ENCODE measurements at regions not wholly inside any gene's neighbourhood (a gene's known extent, or its start where the extent isn't known, plus 50 kb on each side); places are given as distances from the start of the nearest gene placed in this dataset.
"Not testable (repeated sequence)": the region's sequence is repeated elsewhere in the genome, so short reads cannot be mapped to it uniquely, and the experiment has no call there.

DNA sequence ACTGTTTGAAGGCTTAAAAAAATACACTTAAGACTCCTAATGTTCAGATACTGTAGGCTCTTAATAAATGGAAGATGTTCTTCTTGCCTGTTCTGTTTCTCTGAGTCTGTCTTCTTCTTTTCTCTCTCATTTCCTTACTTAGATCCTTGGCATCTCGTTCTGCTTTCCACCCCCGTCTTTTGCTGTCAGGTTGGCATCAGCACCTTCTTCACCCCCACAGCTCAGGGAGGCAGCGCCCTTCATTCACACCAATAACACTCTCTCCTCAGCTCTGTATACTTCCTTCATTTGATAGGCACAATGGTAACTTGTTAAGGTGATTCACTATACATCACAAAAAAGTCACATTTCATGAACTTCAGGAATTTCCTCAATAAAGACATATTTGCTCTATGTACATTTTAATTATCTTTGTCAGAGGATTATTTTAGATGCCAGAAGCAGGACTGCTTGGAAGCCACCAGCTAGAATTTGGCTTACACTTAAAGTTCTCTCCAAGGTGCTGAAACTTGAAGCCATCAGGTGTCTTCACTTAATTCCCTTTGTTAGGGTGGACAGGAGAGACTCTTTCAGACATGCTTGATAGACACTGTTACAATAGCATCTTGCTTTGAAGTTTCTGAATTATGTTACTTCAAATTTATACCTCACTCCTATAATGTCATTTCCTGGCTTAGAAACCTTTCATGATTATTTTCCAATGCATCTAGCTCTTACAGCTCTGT is 670.1 kb upstream of the C16orf82 start:
- CTCF ChIA-PET, result no interaction called here
- Histone ChIP-seq H3K27me3 (replicated peaks in 1 of 2; ENCODE audit: control insufficient read depth in 2 of 2, extremely low read depth in 1 of 2, insufficient read depth in 2 of 2, low read length in 1 of 2) (no peaks in the 10 kb centered on the region), H3K27ac (ENCODE audit: low read length) (no peak overlapping the region), H3K9me3 (no peaks in the 10 kb centered on the region), H3K4me1 (ENCODE audit: control insufficient read depth in 1 of 2, extremely low read depth in 1 of 2, insufficient read depth in 2 of 2, low read length in 2 of 2) (no peaks in the 10 kb centered on the region), H3K4me3 (ENCODE audit: control insufficient read depth in 1 of 2, extremely low read depth in 1 of 2, low read length in 1 of 2) (no peak overlapping the region), H3K36me3 (ENCODE audit: control insufficient read depth in 2 of 2, extremely low read depth in 1 of 2, insufficient read depth in 1 of 2, low read length in 1 of 2) (no peaks in the 10 kb centered on the region)
- H3K27me3 Mint-ChIP-seq, result peaks cover 0 to 8% of the 10 kb centered on the region in 2 donors
- no peak overlapping the region for H3K4me3 Mint-ChIP-seq
- DNase-seq, result no peak
- peaks cover 4 to 13% (median 13%) of the 10 kb centered on the region in 3 donors for H3K9me3 Mint-ChIP-seq
- H3K27ac Mint-ChIP-seq, result no peak overlapping the region
- H3K36me3 Mint-ChIP-seq, result no peaks in the 10 kb centered on the region
- no peak for ATAC-seq (replicated peaks in 1 of 4)
- 20% methylated on average over 1 of the region's 3 CpGs for WGBS (ENCODE audit: insufficient coverage)
- POLR2A ChIA-PET, result interaction anchor here in 1 of 2 donors (0.6 kb wide), 1 partner anchor 63 kb away, joined by 3 read pairs; no protein-coding TSS in a partner anchor
- H3K4me1 Mint-ChIP-seq, result no peaks in the 10 kb centered on the region

DNA sequence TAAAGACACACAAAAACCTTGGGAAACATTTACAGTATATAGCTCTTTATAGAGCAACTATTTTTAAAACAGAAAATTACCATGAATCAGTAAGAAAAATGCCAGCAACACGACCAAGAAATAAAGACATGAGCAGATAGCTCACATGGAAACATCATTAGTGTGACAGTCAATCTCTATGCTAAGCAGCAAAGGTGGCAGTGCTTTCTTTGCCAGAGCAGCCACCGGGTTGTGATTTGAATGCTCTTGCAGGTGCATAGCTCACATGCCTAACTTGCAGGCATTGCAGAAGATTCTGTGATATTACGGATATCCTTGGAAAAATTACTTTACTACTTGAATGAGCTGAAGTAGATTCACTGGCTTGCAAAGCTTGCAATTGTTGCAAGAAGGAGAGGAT is 652.9 kb upstream of the C16orf82 start:
- DNase-seq, result no peak
- Histone ChIP-seq H3K27ac (ENCODE audit: low read length) (no peak overlapping the region), H3K36me3 (ENCODE audit: control insufficient read depth in 2 of 2, extremely low read depth in 1 of 2, insufficient read depth in 1 of 2, low read length in 1 of 2) (no peaks in the 10 kb centered on the region), H3K4me3 (ENCODE audit: control insufficient read depth in 1 of 2, extremely low read depth in 1 of 2, low read length in 1 of 2) (no peak overlapping the region), H3K4me1 (ENCODE audit: control insufficient read depth in 1 of 2, extremely low read depth in 1 of 2, insufficient read depth in 2 of 2, low read length in 2 of 2) (no peaks in the 10 kb centered on the region), H3K27me3 (replicated peaks in 1 of 2; ENCODE audit: control insufficient read depth in 2 of 2, extremely low read depth in 1 of 2, insufficient read depth in 2 of 2, low read length in 1 of 2) (peaks cover 0 to 4% of the 10 kb centered on the region in 2 experiments), H3K9me3 (no peaks in the 10 kb centered on the region)
- H3K4me3 Mint-ChIP-seq, result no peak overlapping the region
- no peaks in the 10 kb centered on the region for H3K36me3 Mint-ChIP-seq
- no peak for ATAC-seq (replicated peaks in 1 of 4)
- H3K27me3 Mint-ChIP-seq, result peaks cover 4 to 6% of the 10 kb centered on the region in 2 donors
- 48% methylated on average over 2 of the region's 3 CpGs for WGBS (ENCODE audit: insufficient coverage)
- CTCF ChIA-PET, result no interaction called here
- H3K9me3 Mint-ChIP-seq, result peaks cover 4 to 6% (median 5%) of the 10 kb centered on the region in 3 donors
- no peak overlapping the region for H3K27ac Mint-ChIP-seq
- H3K4me1 Mint-ChIP-seq, result no peaks in the 10 kb centered on the region
- POLR2A ChIA-PET, result no interaction called here

GRCh38 chr16:26419458-26419857 is 647.3 kb upstream of the C16orf82 start:
- POLR2A ChIA-PET; H3K36me3 ChIP-seq (ENCODE audit: control insufficient read depth in 2 of 2, extremely low read depth in 1 of 2, insufficient read depth in 1 of 2, low read length in 1 of 2); ATAC-seq (replicated peaks in 1 of 4); H3K9me3 Mint-ChIP-seq; CTCF ChIA-PET; H3K4me3 Mint-ChIP-seq; H3K27ac ChIP-seq (ENCODE audit: low read length); H3K4me3 ChIP-seq (ENCODE audit: control insufficient read depth in 1 of 2, extremely low read depth in 1 of 2, low read length in 1 of 2); H3K4me1 ChIP-seq (ENCODE audit: control insufficient read depth in 1 of 2, extremely low read depth in 1 of 2, insufficient read depth in 2 of 2, low read length in 2 of 2); H3K36me3 Mint-ChIP-seq; H3K4me1 Mint-ChIP-seq; DNase-seq; H3K9me3 ChIP-seq; H3K27ac Mint-ChIP-seq; H3K27me3 ChIP-seq (replicated peaks in 1 of 2; ENCODE audit: control insufficient read depth in 2 of 2, extremely low read depth in 1 of 2, insufficient read depth in 2 of 2, low read length in 1 of 2): not testable (repeated sequence)
- H3K27me3 Mint-ChIP-seq, result peaks cover 2 to 12% of the 10 kb centered on the region in 2 donors
- WGBS (ENCODE audit: insufficient coverage), result 70% methylated on average over 5 of the region's 8 CpGs

GRCh38 chr16:26430618-26431017 is 636.1 kb upstream of the C16orf82 start:
- Histone ChIP-seq H3K9me3 (no peaks in the 10 kb centered on the region), H3K4me3 (ENCODE audit: control insufficient read depth in 1 of 2, extremely low read depth in 1 of 2, low read length in 1 of 2) (no peak overlapping the region), H3K36me3 (ENCODE audit: control insufficient read depth in 2 of 2, extremely low read depth in 1 of 2, insufficient read depth in 1 of 2, low read length in 1 of 2) (no peaks in the 10 kb centered on the region), H3K27me3 (replicated peaks in 1 of 2; ENCODE audit: control insufficient read depth in 2 of 2, extremely low read depth in 1 of 2, insufficient read depth in 2 of 2, low read length in 1 of 2) (no peaks in the 10 kb centered on the region), H3K4me1 (ENCODE audit: control insufficient read depth in 1 of 2, extremely low read depth in 1 of 2, insufficient read depth in 2 of 2, low read length in 2 of 2) (no peaks in the 10 kb centered on the region), H3K27ac (ENCODE audit: low read length) (no peak overlapping the region)
- Mint-ChIP-seq H3K9me3 (peaks cover 6 to 10% (median 8%) of the 10 kb centered on the region in 3 donors), H3K27ac (no peak overlapping the region), H3K36me3 (no peaks in the 10 kb centered on the region), H3K4me1 (no peaks in the 10 kb centered on the region), H3K27me3 (peaks cover 0 to 10% of the 10 kb centered on the region in 2 donors), H3K4me3 (no peak overlapping the region)
- CTCF ChIA-PET, result no interaction called here
- WGBS (ENCODE audit: insufficient coverage), result no CpG with 5 or more reads among the region's 2 CpGs
- DNase-seq (no peak), ATAC-seq (replicated peaks in 1 of 4) (no peak)
- POLR2A ChIA-PET, result no interaction called here

- WGBS (ENCODE audit: insufficient coverage), result 20% methylated on average over 1 of the region's 2 CpGs
- POLR2A ChIA-PET, result no interaction called here
- no peaks in the 10 kb centered on the region for H3K36me3 Mint-ChIP-seq
- H3K27me3 Mint-ChIP-seq, result peaks cover 0 to 7% of the 10 kb centered on the region in 2 donors
- ATAC-seq (replicated peaks in 1 of 4) (no peak), DNase-seq (no peak)
- H3K36me3 ChIP-seq (ENCODE audit: control insufficient read depth in 2 of 2, extremely low read depth in 1 of 2, insufficient read depth in 1 of 2, low read length in 1 of 2), result no peaks in the 10 kb centered on the region
- no peak overlapping the region for H3K27ac ChIP-seq (ENCODE audit: low read length)
- CTCF ChIA-PET, result no interaction called here
- H3K4me1 ChIP-seq (ENCODE audit: control insufficient read depth in 1 of 2, extremely low read depth in 1 of 2, insufficient read depth in 2 of 2, low read length in 2 of 2), result no peaks in the 10 kb centered on the region
- H3K9me3 Mint-ChIP-seq, result peaks cover under 1 to 15% (median 3%) of the 10 kb centered on the region in 3 donors
- H3K4me3 ChIP-seq (ENCODE audit: control insufficient read depth in 1 of 2, extremely low read depth in 1 of 2, low read length in 1 of 2), result no peak overlapping the region
- H3K27me3 ChIP-seq (replicated peaks in 1 of 2; ENCODE audit: control insufficient read depth in 2 of 2, extremely low read depth in 1 of 2, insufficient read depth in 2 of 2, low read length in 1 of 2), result no peaks in the 10 kb centered on the region
- H3K4me3 Mint-ChIP-seq, result no peak overlapping the region
- H3K27ac Mint-ChIP-seq, result no peak overlapping the region
- no peaks in the 10 kb centered on the region for H3K9me3 ChIP-seq
- H3K4me1 Mint-ChIP-seq, result no peaks in the 10 kb centered on the region
These were observed 632.9 kb upstream of the C16orf82 start for GRCh38 chr16:26433807-26434206.

DNA sequence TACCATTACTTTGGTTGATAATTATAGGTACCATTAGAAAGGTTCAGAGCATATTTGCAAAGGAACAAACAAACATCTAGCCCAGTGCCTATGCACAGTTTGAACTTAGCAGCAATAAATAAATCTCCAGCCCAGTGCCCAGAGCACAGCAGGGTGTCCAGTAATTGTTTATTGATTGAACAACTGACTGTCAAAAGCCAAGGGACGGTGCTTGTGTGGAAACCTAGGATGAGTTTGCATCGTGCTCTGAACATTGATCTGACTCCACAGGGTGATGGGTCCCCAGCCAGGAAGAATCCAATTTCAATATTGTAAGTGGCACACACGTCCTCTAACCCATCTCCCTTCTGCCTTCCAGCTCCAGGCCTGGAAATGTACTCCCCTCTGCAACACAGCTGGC is 625.5 kb upstream of the C16orf82 start:
- no peak overlapping the region for H3K27ac ChIP-seq (ENCODE audit: low read length)
- peaks cover 0 to 8% (median 4%) of the 10 kb centered on the region in 3 donors for H3K9me3 Mint-ChIP-seq
- H3K27ac Mint-ChIP-seq, result no peak overlapping the region
- DNase-seq, result no peak
- H3K4me3 Mint-ChIP-seq, result no peak overlapping the region
- ATAC-seq (replicated peaks in 1 of 4), result no peak
- POLR2A ChIA-PET, result no interaction called here
- no peaks in the 10 kb centered on the region for H3K4me1 Mint-ChIP-seq
- H3K9me3 ChIP-seq, result no peaks in the 10 kb centered on the region
- CTCF ChIA-PET, result no interaction called here
- H3K27me3 ChIP-seq (replicated peaks in 1 of 2; ENCODE audit: control insufficient read depth in 2 of 2, extremely low read depth in 1 of 2, insufficient read depth in 2 of 2, low read length in 1 of 2), result no peaks in the 10 kb centered on the region
- peaks cover 0 to 17% of the 10 kb centered on the region in 2 donors for H3K27me3 Mint-ChIP-seq
- no peaks in the 10 kb centered on the region for H3K4me1 ChIP-seq (ENCODE audit: control insufficient read depth in 1 of 2, extremely low read depth in 1 of 2, insufficient read depth in 2 of 2, low read length in 2 of 2)
- H3K36me3 Mint-ChIP-seq, result no peaks in the 10 kb centered on the region
- H3K4me3 ChIP-seq (ENCODE audit: control insufficient read depth in 1 of 2, extremely low read depth in 1 of 2, low read length in 1 of 2), result no peak overlapping the region
- 40% methylated on average over 3 of the region's 3 CpGs for WGBS (ENCODE audit: insufficient coverage)
- H3K36me3 ChIP-seq (ENCODE audit: control insufficient read depth in 2 of 2, extremely low read depth in 1 of 2, insufficient read depth in 1 of 2, low read length in 1 of 2), result no peaks in the 10 kb centered on the region

DNA sequence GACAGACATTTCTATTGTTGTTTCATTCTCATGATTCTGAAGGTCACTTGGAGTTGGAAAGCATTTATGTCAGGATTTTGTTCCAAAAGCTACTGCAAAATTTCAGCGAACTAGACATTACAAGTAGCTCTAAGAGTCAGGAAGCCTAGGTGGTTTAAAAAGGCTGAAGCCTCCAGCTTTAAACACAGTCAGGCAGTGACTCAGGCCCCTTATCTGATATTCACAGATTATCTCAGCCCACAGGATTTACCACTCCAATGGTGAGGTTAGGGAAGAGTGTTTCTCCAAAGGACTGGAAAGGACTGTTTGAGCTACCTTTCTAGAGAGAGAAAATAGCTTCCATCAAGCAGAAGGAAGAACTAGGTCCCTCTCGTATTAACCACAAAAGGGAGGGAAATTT is 624.4 kb upstream of the C16orf82 start:
- no peak for DNase-seq
- H3K27ac ChIP-seq (ENCODE audit: low read length), result no peak overlapping the region
- CTCF ChIA-PET, result no interaction called here

More for the DNA sequence above, 624.4 kb upstream of the C16orf82 start:
- POLR2A ChIA-PET, result no interaction called here
- WGBS (ENCODE audit: insufficient coverage), result no CpG with 5 or more reads among the region's 2 CpGs
- no peak overlapping the region for H3K27ac Mint-ChIP-seq
- no peak for ATAC-seq (replicated peaks in 1 of 4)
- no peaks in the 10 kb centered on the region for H3K36me3 Mint-ChIP-seq
- H3K27me3 Mint-ChIP-seq, result peaks cover 0 to 17% of the 10 kb centered on the region in 2 donors
- Histone ChIP-seq H3K36me3 (ENCODE audit: control insufficient read depth in 2 of 2, extremely low read depth in 1 of 2, insufficient read depth in 1 of 2, low read length in 1 of 2) (no peaks in the 10 kb centered on the region), H3K4me3 (ENCODE audit: control insufficient read depth in 1 of 2, extremely low read depth in 1 of 2, low read length in 1 of 2) (no peak overlapping the region), H3K9me3 (no peaks in the 10 kb centered on the region), H3K4me1 (ENCODE audit: control insufficient read depth in 1 of 2, extremely low read depth in 1 of 2, insufficient read depth in 2 of 2, low read length in 2 of 2) (no peaks in the 10 kb centered on the region), H3K27me3 (replicated peaks in 1 of 2; ENCODE audit: control insufficient read depth in 2 of 2, extremely low read depth in 1 of 2, insufficient read depth in 2 of 2, low read length in 1 of 2) (no peaks in the 10 kb centered on the region)
- H3K4me1 Mint-ChIP-seq, result no peaks in the 10 kb centered on the region
- H3K9me3 Mint-ChIP-seq, result peaks cover 0 to 5% (median 4%) of the 10 kb centered on the region in 3 donors
- H3K4me3 Mint-ChIP-seq, result no peak overlapping the region
